ENCODE measurements at regions not wholly inside any gene's neighbourhood (a gene's known extent, or its start where the extent isn't known, plus 50 kb on each side); places are given as distances from the start of the nearest gene placed in this dataset.

- DNase-seq: no peak
Measured at GRCh38 chr12:25005376-25005775, 56.5 kb upstream of the BCAT1 start.

DNA sequence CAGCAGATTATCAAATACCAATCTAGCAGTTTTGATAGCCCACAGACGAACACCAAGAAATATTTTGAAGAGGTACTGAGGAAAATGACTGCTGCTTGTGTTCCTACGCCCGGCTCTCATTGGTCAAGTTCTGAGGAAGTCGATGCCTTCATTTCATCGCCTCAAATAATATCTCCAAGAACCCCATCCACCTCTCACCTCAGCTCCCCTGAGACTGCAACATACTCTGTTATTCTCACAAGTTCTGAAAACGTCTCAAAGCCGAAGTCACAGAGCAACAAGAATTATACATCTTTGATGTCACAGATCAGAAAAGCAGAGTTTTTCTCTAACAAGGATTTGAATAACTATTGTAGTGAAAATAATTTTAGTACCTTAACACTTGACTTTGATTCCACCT lies 55.5 kb upstream of the BCAT1 start:
- DNase-seq: no peak

- no peak for DNase-seq
Measured at GRCh38 chr12:25001311-25001710, 52.4 kb upstream of the BCAT1 start.
